ENCODE measurements at regions not wholly inside any gene's neighbourhood (a gene's known extent, or its start where the extent isn't known, plus 50 kb on each side); places are given as distances from the start of the nearest gene placed in this dataset.

- dilution Hi-C loops (cut with MboI; ENCODE audit: extremely low pct_ligation_motif_present, low sequenced_read_pairs), result no loop called here
- no peaks in the 10 kb centered on the region for H3K36me3 ChIP-seq (ENCODE audit: control insufficient read depth in 2 of 2, extremely low read depth in 1 of 2, insufficient read depth in 2 of 2, low read length in 2 of 2)
- no peaks in the 10 kb centered on the region for H4K20me1 ChIP-seq (ENCODE audit: control insufficient read depth, extremely low read depth, insufficient read depth, low read length)
- FAIRE-seq (no peak), DNase-seq (ENCODE audit: low read depth, low spot score) (no peak)
- no peak overlapping the region for H3K27ac ChIP-seq (ENCODE audit: control insufficient read depth, insufficient read depth, low read length)
- H2AFZ ChIP-seq (ENCODE audit: control insufficient read depth, low read length), result no peak overlapping the region
- no peaks in the 10 kb centered on the region for H3K79me2 ChIP-seq (ENCODE audit: control insufficient read depth, insufficient read depth, low read length)
- TF ChIP-seq CTCF (optimal IDR thresholded peaks at IDR 0.05 in 1 of 3, IDR thresholded peaks at IDR 0.05 in 1 of 3, conservative IDR thresholded peaks at IDR 0.05 in 1 of 3; ENCODE audit: extremely low read depth in 1 of 3, insufficient read depth in 2 of 3, low read length in 3 of 3) (no peak), EZH2 (IDR thresholded peaks at IDR 0.05; ENCODE audit: low read length) (no peak)
- H3K4me3 ChIP-seq (ENCODE audit: control insufficient read depth in 2 of 3, extremely low read depth in 1 of 3, insufficient read depth in 2 of 3, low read depth in 1 of 3, low read length in 3 of 3), result no peak overlapping the region
- H3K4me1 ChIP-seq (ENCODE audit: control insufficient read depth, extremely low read depth, insufficient read depth, low read length), result no peaks in the 10 kb centered on the region
- no peaks in the 10 kb centered on the region for H3K27me3 ChIP-seq (ENCODE audit: control insufficient read depth, extremely low read depth, insufficient read depth, low read length)
- no peaks in the 10 kb centered on the region for H3K9me1 ChIP-seq (ENCODE audit: control insufficient read depth, extremely low read depth, insufficient read depth, low read length)
- no peak overlapping the region for H3K9ac ChIP-seq (ENCODE audit: control insufficient read depth, extremely low read depth, insufficient read depth, low read length)
- no peak overlapping the region for H3K4me2 ChIP-seq (ENCODE audit: control insufficient read depth, extremely low read depth, insufficient read depth, low read depth, low read length)
- H3K9me3 ChIP-seq (ENCODE audit: control insufficient read depth, low read depth, low read length), result no peaks in the 10 kb centered on the region
Observed at GRCh38 chr6:48169635-48170034, 58.6 kb upstream of the PTCHD4 start.

Small RNA genes in the stretch of these regions (small RNA-seq; reads per million reads assigned to genes)
- gene FO393413.1 (ENCODE audit: insufficient read length in 3 of 3, low read depth in 3 of 3, low replicate concordance in 1 of 3) (0 reads per million in 3 experiments), gene RNU7-65P (ENCODE audit: insufficient read length in 3 of 3, low read depth in 3 of 3, low replicate concordance in 1 of 3) (0 to 0.75 (median 0) reads per million in 3 experiments)

All from keratinocyte (primary cell).